GM18507 (cell line): ENCODE measurements at regions not wholly inside any gene's neighbourhood (a gene's known extent, or its start where the extent isn't known, plus 50 kb on each side); places are given as distances from the start of the nearest gene placed in this dataset.

ENCODE experiments used
- DNase-seq: peaks from one replicate; pipeline ENCODE4 v3.0.0; 2011; ENCODE audit warnings: low read depth; ENCODE audit not compliant: insufficient read length; ENCODE audit errors: extremely low spot score
- FAIRE-seq: peaks from 2 replicates; lab custom pipeline; 2011; peaks lifted over from hg19 to GRCh38; lab: Jason Lieb, UNC

DNA sequence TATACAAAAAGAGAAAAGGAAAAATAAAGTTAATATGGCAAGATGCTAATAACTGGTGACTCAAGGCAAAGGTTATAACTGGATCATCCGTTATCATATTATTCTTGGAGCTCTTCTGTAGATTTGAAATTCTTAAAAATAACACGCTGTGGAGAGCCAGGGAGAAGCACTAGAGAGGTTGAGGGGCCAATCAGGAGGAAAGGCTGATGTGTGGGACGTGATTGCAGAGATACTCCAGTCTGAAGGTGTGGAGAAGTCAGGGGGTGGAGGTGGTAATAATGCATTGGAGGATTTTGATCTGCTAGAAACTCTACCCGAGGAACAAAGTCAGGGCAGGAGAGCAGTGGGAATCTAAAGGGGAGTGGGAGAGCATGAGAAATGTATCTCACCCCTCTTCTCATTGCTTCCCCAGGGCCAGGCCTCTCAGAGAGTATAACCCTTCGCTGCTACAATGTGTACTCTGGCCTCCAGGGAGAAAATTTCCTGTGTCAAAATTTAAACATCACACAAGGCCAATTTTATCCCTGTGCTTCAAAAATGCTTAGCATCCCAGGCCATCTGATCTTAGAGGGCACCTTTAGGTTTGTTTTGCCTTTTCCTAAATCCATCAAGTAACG, 211.5 kb upstream of the SEMA6D start:
- DNase-seq (no peak), FAIRE-seq (no peak)

DNA sequence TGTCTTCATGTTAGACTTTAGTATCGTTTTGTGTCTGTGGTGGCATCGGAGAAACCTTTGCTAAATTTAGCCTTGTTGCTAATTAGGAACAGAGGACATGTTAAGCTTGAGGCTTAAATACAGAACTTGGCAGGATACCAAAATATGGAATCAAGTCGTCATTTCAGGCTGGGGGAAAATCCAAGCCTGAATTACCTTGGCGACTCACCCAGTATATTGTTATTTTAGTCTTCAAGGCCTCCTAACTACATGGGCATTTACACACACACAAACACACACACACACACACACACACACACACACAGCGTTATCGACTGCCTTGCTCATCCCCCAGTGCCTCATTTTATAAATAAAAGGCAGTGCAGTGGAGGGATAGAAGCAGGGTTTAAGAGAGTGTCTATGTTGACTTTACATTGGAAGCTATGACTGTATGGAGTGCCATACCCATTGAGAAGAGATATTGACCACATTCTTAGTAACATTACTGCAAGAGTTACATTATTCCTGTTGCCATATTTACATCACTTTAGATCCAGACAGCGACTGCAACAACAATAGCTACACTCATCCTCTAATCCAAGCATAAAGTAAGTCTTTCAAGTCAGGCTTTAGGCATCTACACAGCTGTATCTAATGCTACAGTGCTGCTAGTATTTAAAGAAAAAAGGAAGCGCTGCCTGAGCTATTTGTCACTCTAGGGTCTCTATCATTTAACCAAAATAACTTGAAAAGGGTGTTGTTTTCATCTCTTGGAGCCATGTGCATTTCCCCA, 210.8 kb upstream of the SEMA6D start:
- DNase-seq (no peak), FAIRE-seq (no peak)

GRCh38 chr15:47507221-47507985, 209.9 kb upstream of the SEMA6D start:
- FAIRE-seq (no peak), DNase-seq (no peak)

GRCh38 chr15:47511261-47511660, 206.0 kb upstream of the SEMA6D start:
- no peak for FAIRE-seq

GRCh38 chr15:47513471-47513870, 203.8 kb upstream of the SEMA6D start:
- no peak for FAIRE-seq
- DNase-seq, result no peak

More at GRCh38 chr15:47511261-47511660, 206.0 kb upstream of the SEMA6D start:
- DNase-seq, result no peak

GRCh38 chr15:47514200-47514652, 203.1 kb upstream of the SEMA6D start:
- FAIRE-seq (no peak), DNase-seq (no peak)

DNA sequence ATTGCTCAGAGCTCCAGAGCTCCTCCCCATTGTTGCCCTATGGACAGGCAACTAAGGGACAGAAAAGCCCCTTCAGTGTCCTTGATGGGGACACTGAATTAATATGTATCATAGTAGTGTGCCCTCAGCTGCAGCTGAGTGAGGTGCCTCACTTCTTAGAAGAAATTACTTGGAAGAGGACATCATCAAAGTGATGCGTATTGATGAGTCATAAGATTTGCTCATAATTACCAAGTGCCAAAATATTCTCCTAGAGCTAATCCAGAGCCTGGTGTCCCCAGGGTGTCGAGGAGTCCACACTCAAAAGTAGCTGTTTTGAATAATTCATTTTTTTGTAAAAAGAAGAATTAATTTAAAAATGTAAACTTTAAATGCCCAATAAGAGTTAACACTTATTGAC, 200.7 kb upstream of the SEMA6D start:
- FAIRE-seq (no peak), DNase-seq (no peak)

DNA sequence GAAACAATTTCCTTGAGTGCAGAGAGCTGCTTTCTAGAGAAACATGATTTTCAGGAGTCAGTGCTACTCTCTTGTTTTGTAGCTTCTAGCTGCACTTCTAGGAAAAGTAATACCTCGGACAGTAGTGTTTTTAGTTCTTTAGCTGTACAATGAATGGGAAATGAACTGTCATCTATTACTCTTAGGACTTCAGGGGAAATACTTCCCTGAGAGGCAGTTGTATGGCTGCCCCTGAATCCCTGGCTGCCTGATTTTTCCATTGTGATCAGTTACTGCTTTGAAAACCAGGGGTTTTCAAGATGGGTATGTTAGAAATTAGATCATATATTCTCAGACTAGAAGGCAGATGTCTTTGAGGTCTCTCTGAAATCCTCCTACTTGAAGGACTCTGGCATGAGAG, 200.3 kb upstream of the SEMA6D start:
- no peak for DNase-seq
- FAIRE-seq, result no peak

DNA sequence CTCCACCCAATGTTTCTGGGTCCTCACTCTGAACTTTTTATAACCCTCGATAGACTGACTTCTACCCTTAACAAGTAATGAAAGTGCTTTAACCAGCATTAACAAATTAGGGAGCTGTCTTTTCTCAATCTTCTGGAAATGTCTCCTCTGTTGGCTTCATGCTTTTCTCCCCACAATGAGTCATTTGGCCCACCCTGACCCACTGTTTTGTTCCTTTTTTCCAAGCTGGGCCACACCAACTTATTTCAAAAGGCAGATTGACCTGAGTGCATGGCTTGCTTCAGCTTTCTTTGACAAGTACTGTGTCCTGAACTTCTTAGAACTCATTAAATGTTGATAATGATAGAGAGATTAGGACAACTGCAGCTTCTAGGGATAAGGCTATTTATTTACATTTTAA, 199.6 kb upstream of the SEMA6D start:
- no peak for FAIRE-seq
- DNase-seq, result no peak

DNA sequence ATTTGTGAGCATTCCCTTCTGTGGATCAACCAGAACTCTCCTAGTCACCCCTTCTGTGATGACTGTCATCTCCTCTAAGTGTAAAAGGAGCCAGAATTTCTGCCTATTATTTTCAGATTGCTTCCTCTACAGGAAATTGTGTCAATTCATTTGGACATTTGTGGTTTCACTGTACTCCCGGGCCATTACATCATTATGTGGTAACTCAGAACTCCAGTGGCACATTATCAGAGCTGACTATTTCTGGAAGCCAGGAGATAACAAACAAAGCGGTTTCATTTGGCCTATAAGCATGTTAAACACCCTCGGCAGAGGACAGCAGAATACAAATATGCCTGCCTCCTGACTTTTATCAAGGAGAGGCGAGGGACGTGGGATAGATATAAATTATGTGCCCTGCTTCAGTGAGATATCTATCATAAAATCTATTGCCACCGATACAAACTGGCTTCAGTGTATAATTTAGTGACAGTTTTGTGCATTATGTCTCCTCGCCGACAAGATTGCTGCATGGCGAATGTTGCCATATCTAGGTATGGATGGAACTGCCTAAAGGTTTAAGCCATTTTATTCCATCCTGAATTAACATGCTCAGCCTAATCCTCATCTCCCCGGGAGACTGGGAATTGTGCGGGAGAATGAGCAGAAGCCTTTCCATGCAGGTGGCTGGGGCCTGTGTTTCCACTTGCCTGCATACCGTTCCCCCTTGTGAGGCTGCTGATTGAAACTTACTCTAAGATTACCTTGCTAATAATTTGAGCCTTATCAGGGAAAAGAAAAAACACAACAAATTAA, 193.4 kb upstream of the SEMA6D start:
- DNase-seq (no peak), FAIRE-seq (no peak)

- no peak for FAIRE-seq
- no peak for DNase-seq
Measured at GRCh38 chr15:47529241-47529640, 188.1 kb upstream of the SEMA6D start.

GRCh38 chr15:47534673-47535072, 182.6 kb upstream of the SEMA6D start:
- no peak for FAIRE-seq
- no peak for DNase-seq

- FAIRE-seq, result no peak
Measured at GRCh38 chr15:47541562-47541961, 175.7 kb upstream of the SEMA6D start.

GRCh38 chr15:47542312-47542989, 174.9 kb upstream of the SEMA6D start:
- DNase-seq (no peak), FAIRE-seq (no peak)

More at GRCh38 chr15:47541562-47541961, 175.7 kb upstream of the SEMA6D start:
- DNase-seq, result no peak

DNA sequence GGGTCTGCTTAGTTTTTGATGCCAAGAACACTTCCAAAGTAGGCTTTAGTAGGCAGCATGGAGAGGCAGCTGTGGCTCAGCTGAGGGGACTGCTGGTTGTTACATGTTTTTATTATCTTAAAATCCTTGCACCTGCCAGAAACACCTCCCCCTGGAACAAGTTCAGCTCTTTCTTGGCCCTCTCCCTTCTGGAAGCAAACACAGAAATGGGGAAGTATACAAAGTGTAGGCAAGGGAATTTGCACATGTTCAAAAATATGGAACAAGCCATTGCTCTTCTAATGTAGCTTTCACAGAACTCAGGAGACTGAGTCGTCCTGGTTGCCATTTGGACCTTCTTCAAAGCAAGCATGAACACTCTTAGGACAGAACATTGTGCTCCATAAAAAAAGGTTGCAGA, 169.1 kb upstream of the SEMA6D start:
- no peak for FAIRE-seq
- no peak for DNase-seq

GRCh38 chr15:47548986-47549385, 168.3 kb upstream of the SEMA6D start:
- FAIRE-seq (no peak), DNase-seq (no peak)

GRCh38 chr15:47551079-47551478, 166.2 kb upstream of the SEMA6D start:
- no peak for FAIRE-seq
- no peak for DNase-seq

GRCh38 chr15:47551546-47551945, 165.8 kb upstream of the SEMA6D start:
- FAIRE-seq (no peak), DNase-seq (no peak)

- FAIRE-seq (no peak), DNase-seq (no peak)
Measured at GRCh38 chr15:47552978-47553608, 164.2 kb upstream of the SEMA6D start.
